Neural progenitor cell (in vitro differentiated cells): ENCODE measurements at regions not wholly inside any gene's neighbourhood (a gene's known extent, or its start where the extent isn't known, plus 50 kb on each side); places are given as distances from the start of the nearest gene placed in this dataset.
A peak's percentile ranks its signal among the peaks of the same experiment; 100 is the strongest.

ENCODE experiments used
- DNase-seq: peaks from one replicate; pipeline ENCODE4 v3.0.0-alpha.2; 2016; ENCODE audit warnings: low spot score
- H2AFZ ChIP-seq: fragments of 200-600 bp; sonication (generic); replicated peaks from 2 replicates; pipeline ENCODE4 v1.6.1; 2016; ENCODE audit warnings: antibody characterized with exemption
- H3F3A ChIP-seq: fragments of 200-600 bp; sonication (generic); 2 replicates; pipeline ENCODE4 v1.6.1; 2016; ENCODE audit warnings: antibody characterized with exemption, low read depth
- H3K27ac ChIP-seq: fragments of 200-600 bp; sonication (generic); 2 replicates; pipeline ENCODE4 v1.5.1; 2016; ENCODE audit warnings: mild to moderate bottlenecking
- H3K27me3 ChIP-seq: fragments of 200-600 bp; sonication (generic); 2 replicates; pipeline ENCODE4 v1.6.1; 2016; ENCODE audit warnings: mild to moderate bottlenecking, moderate library complexity
- H3K36me3 ChIP-seq: fragments of 200-600 bp; sonication (generic); 2 replicates; pipeline ENCODE4 v1.5.1; 2016
- H3K4me1 ChIP-seq: fragments of 200-600 bp; sonication (generic); 2 replicates; pipeline ENCODE4 v1.6.1; 2016; ENCODE audit warnings: mixed run types
- H3K4me2 ChIP-seq: fragments of 200-600 bp; sonication (generic); 2 replicates; pipeline ENCODE4 v1.6.1; 2016
- H3K4me3 ChIP-seq: fragments of 200-600 bp; sonication (generic); 2 replicates; pipeline ENCODE4 v1.5.1; 2016
- H3K79me2 ChIP-seq: fragments of 200-600 bp; sonication (generic); 2 replicates; pipeline ENCODE4 v1.6.1; 2016; ENCODE audit warnings: low read depth
- H3K9ac ChIP-seq: fragments of 200-600 bp; sonication (generic); 2 replicates; pipeline ENCODE4 v1.6.1; 2016
- H3K9me3 ChIP-seq: fragments of 200-600 bp; sonication (generic); 2 replicates; pipeline ENCODE4 v1.5.1; 2016; ENCODE audit warnings: low read depth
- H4K20me1 ChIP-seq: fragments of 200-600 bp; sonication (generic); 2 replicates; pipeline ENCODE4 v1.6.1; 2016; ENCODE audit warnings: low read depth
- H3K27ac Mint-ChIP-seq: 3 replicates; pipeline ENCODE4 v1.8.0; 2021; ENCODE audit warnings: mixed read lengths
- H3K27me3 Mint-ChIP-seq: 2 replicates; pipeline ENCODE4 v1.8.0; 2022; ENCODE audit warnings: low read depth, mild to moderate bottlenecking, inconsistent platforms, moderate library complexity, mixed read lengths; ENCODE audit not compliant: insufficient read depth
- H3K36me3 Mint-ChIP-seq: 3 replicates; pipeline ENCODE4 v1.8.0; 2021; ENCODE audit warnings: mixed read lengths
- H3K4me1 Mint-ChIP-seq: 3 replicates; pipeline ENCODE4 v1.8.0; 2021; ENCODE audit warnings: mixed read lengths
- H3K4me3 Mint-ChIP-seq: 3 replicates; pipeline ENCODE4 v1.8.0; 2021; ENCODE audit warnings: mild to moderate bottlenecking, moderate library complexity, mixed read lengths
- H3K9me3 Mint-ChIP-seq: 3 replicates; pipeline ENCODE4 v1.8.0; 2020; ENCODE audit warnings: mixed read lengths
- EZH2 ChIP-seq: fragments of 200-600 bp; sonication (generic); IDR thresholded peaks from 2 replicates; pipeline ENCODE4 v1.6.1; 2017; ENCODE audit warnings: antibody characterized with exemption, mild to moderate bottlenecking, moderate library complexity
- EZH2phosphoT487 ChIP-seq: fragments of 200-600 bp; sonication (generic); IDR thresholded peaks from 2 replicates; pipeline ENCODE4 v1.6.1; 2017; ENCODE audit warnings: antibody characterized with exemption
- TF ChIP-seq, protein P1 (sequence below): fragments of 200-600 bp; sonication (generic); IDR thresholded peaks from 2 replicates; pipeline ENCODE4 v1.5.1; 2017; ENCODE audit warnings: antibody characterized with exemption, mild to moderate bottlenecking

DNA sequence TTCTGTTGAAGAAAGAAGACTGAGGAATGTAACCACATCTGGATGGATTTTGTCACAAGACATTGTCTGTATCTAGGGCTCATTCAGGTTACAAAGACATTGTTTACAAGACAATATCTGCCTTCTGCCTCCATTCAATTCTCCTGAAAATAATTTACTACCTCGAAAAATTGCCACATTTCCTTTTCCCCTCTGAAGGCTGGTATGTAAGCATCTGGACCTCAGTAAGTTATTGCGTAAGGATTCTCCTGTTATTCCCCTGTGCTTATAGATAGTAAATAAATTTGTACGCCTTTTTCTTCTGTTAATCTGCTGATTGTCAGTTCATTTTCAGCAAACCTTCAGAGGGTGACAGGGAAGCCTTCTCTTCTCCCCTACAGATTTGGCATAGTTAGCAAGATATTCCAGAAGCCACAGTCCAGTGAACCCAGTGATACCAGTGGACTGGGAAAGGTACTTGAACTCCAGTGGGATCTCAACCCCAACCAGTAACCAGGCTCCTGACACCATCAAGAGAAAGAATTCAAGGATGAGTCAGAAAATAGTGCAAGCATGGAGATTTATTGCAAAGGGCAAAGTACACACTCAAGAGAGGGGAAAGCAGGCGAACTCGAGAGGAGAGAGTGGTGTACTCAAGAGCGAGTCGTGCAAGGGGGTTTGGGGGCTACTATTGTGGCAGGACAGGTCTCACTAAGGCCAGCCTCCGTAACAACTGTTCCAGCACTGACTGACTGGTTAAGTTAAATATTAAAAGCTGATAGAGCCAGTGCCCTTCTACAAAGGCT is 706.9 kb upstream of the GHITM start:
- H3K9me3 ChIP-seq: no peaks in the 10 kb centered on the region
- Mint-ChIP-seq H3K27me3 (no peaks in the 10 kb centered on the region), H3K36me3 (no peaks in the 10 kb centered on the region), H3K27ac (no peak overlapping the region), H3K4me1 (no peaks in the 10 kb centered on the region), H3K9me3 (peaks cover 9% of the 10 kb centered on the region), H3K4me3 (no peak overlapping the region)
- TF ChIP-seq EZH2: no peak
- TF ChIP-seq, protein P1, sequence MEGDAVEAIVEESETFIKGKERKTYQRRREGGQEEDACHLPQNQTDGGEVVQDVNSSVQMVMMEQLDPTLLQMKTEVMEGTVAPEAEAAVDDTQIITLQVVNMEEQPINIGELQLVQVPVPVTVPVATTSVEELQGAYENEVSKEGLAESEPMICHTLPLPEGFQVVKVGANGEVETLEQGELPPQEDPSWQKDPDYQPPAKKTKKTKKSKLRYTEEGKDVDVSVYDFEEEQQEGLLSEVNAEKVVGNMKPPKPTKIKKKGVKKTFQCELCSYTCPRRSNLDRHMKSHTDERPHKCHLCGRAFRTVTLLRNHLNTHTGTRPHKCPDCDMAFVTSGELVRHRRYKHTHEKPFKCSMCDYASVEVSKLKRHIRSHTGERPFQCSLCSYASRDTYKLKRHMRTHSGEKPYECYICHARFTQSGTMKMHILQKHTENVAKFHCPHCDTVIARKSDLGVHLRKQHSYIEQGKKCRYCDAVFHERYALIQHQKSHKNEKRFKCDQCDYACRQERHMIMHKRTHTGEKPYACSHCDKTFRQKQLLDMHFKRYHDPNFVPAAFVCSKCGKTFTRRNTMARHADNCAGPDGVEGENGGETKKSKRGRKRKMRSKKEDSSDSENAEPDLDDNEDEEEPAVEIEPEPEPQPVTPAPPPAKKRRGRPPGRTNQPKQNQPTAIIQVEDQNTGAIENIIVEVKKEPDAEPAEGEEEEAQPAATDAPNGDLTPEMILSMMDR: no peak
- no peak for TF ChIP-seq EZH2phosphoT487
- H3K79me2 ChIP-seq: no peaks in the 10 kb centered on the region
- H4K20me1 ChIP-seq: no peaks in the 10 kb centered on the region
- H3K4me2 ChIP-seq: no peak overlapping the region
- no peak overlapping the region for H2AFZ ChIP-seq
- H3K4me1 ChIP-seq: peaks cover 3% of the 10 kb centered on the region
- H3K27me3 ChIP-seq: no peaks in the 10 kb centered on the region
- H3F3A ChIP-seq: no peaks in the 10 kb centered on the region
- no peak overlapping the region for H3K9ac ChIP-seq
- H3K36me3 ChIP-seq: no peaks in the 10 kb centered on the region
- no peak overlapping the region for H3K27ac ChIP-seq
- DNase-seq: no peak
- H3K4me3 ChIP-seq: no peak overlapping the region

- Histone ChIP-seq H3K4me2 (no peak overlapping the region), H2AFZ (peak overlapping the region; percentile 10), H3K36me3 (no peaks in the 10 kb centered on the region), H4K20me1 (no peaks in the 10 kb centered on the region), H3K4me1 (peaks cover 3% of the 10 kb centered on the region), H3K27ac (no peak overlapping the region), H3K27me3 (no peaks in the 10 kb centered on the region), H3K9me3 (no peaks in the 10 kb centered on the region), H3F3A (no peaks in the 10 kb centered on the region), H3K79me2 (no peaks in the 10 kb centered on the region), H3K9ac (no peak overlapping the region), H3K4me3 (no peak overlapping the region)
- TF ChIP-seq, protein P1: no peak
- TF ChIP-seq EZH2phosphoT487 (no peak), EZH2 (no peak)
- Mint-ChIP-seq H3K27ac (no peak overlapping the region), H3K9me3 (peaks cover 7% of the 10 kb centered on the region), H3K27me3 (no peaks in the 10 kb centered on the region), H3K4me1 (no peaks in the 10 kb centered on the region), H3K4me3 (no peak overlapping the region), H3K36me3 (no peaks in the 10 kb centered on the region)
- DNase-seq: no peak
Measured at GRCh38 chr10:83433705-83434104, 705.6 kb upstream of the GHITM start.

DNA sequence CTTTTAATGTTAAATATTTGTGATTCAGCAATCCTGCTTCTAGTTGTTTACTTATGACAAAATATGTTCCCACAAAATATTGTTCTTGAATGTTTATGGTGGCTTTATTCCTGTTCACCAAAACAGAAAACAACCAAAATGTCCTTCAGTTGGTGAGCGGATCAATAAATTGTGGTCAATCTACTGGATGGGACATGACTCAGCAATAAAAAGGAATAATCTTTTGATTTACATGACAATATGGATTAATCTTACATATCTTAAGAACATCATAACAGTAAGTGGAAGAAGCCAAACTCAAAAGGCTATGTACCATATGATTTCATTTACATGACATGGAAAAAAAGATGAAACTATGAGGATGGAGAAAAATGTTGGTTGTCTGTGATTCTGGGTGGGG is 691.3 kb upstream of the GHITM start:
- Histone ChIP-seq H3K9me3 (no peaks in the 10 kb centered on the region), H2AFZ (no peak overlapping the region), H3K27ac (no peak overlapping the region), H3K4me3 (no peak overlapping the region), H4K20me1 (no peaks in the 10 kb centered on the region), H3K79me2 (no peaks in the 10 kb centered on the region), H3K4me1 (no peaks in the 10 kb centered on the region), H3F3A (no peaks in the 10 kb centered on the region), H3K36me3 (no peaks in the 10 kb centered on the region), H3K27me3 (no peaks in the 10 kb centered on the region), H3K9ac (no peak overlapping the region), H3K4me2 (no peak overlapping the region)
- H3K9me3 Mint-ChIP-seq: no peaks in the 10 kb centered on the region
- TF ChIP-seq EZH2phosphoT487 (no peak), EZH2 (no peak)
- TF ChIP-seq, protein P1: no peak
- H3K36me3 Mint-ChIP-seq: no peaks in the 10 kb centered on the region
- H3K4me3 Mint-ChIP-seq: no peak overlapping the region
- H3K27ac Mint-ChIP-seq: no peak overlapping the region
- no peaks in the 10 kb centered on the region for H3K27me3 Mint-ChIP-seq
- no peak for DNase-seq
- no peaks in the 10 kb centered on the region for H3K4me1 Mint-ChIP-seq
